ENCODE measurements at regions not wholly inside any gene's neighbourhood (a gene's known extent, or its start where the extent isn't known, plus 50 kb on each side); places are given as distances from the start of the nearest gene placed in this dataset.

- ChIA-PET CTCF (ENCODE audit: low intra/inter-chr PET ratio, low total read pairs) (no interaction called here), POLR2A (no interaction called here)
- intact Hi-C loops (cut with micrococcal nuclease; ENCODE audit: unreplicated experiment), result no loop called here
- no peak overlapping the region for H3K4me2 ChIP-seq (ENCODE audit: low read depth, low read length)
- H2AFZ ChIP-seq (ENCODE audit: low read length), result no peak overlapping the region
- H3K9ac ChIP-seq (ENCODE audit: insufficient read depth, low read depth, low read length), result no peak overlapping the region
- no peaks in the 10 kb centered on the region for H3K4me1 ChIP-seq (ENCODE audit: insufficient read depth, low read length)
- no peaks in the 10 kb centered on the region for H4K20me1 ChIP-seq (ENCODE audit: insufficient read depth, low read length)
- DNase-seq (ENCODE audit: low spot score) (no peak), ATAC-seq (no peak), FAIRE-seq (no peak)
- no peaks in the 10 kb centered on the region for H3K9me3 ChIP-seq (ENCODE audit: low read length)
- H3K27me3 ChIP-seq (ENCODE audit: control insufficient read depth in 1 of 2, insufficient read depth in 2 of 2, low read length in 2 of 2), result peaks cover 2 to 8% of the 10 kb centered on the region in 2 experiments; a peak in 1 of 5 replicates
- H3K36me3 ChIP-seq (replicated peaks in 1 of 2; ENCODE audit: control insufficient read depth in 1 of 2, insufficient read depth in 2 of 2, low read length in 2 of 2), result no peaks in the 10 kb centered on the region
- in situ Hi-C loops (cut with HindIII; ENCODE audit: extremely low pct_ligation_motif_present, low pct_unique_long_range_greater_than_20kb), result no loop called here
- 26% methylated on average over 5 of the region's 5 CpGs for WGBS (ENCODE audit: low lambda C conversion rate)
- BruUV-seq (replicated peaks), result no TSS peak
- no peak overlapping the region for H3K4me3 ChIP-seq (replicated peaks in 1 of 3; ENCODE audit: insufficient read depth in 1 of 3, low read depth in 2 of 3, low read length in 3 of 3)
- TF ChIP-seq ZKSCAN8 (CRISPR knock-in tag; IDR thresholded peaks at IDR 0.05; ENCODE audit: borderline replicate concordance) (no peak), THYN1 (CRISPR knock-in tag; IDR thresholded peaks at IDR 0.05; ENCODE audit: borderline replicate concordance, low read depth) (no peak)
- H3K79me2 ChIP-seq (ENCODE audit: insufficient read depth, low read length), result no peaks in the 10 kb centered on the region
- H3K27ac ChIP-seq (ENCODE audit: extremely low read length, insufficient read depth, low read length), result no peak overlapping the region
These were observed 163.7 kb downstream of the MAF start for GRCh38 chr16:79436885-79437284.

- POLR2A ChIA-PET, result no interaction called here
- H3K79me2 ChIP-seq (ENCODE audit: insufficient read depth, low read length), result no peaks in the 10 kb centered on the region
- H3K9ac ChIP-seq (ENCODE audit: insufficient read depth, low read depth, low read length), result no peak overlapping the region
- intact Hi-C loops (cut with micrococcal nuclease; ENCODE audit: unreplicated experiment) (no loop called here), in situ Hi-C loops (cut with HindIII; ENCODE audit: extremely low pct_ligation_motif_present, low pct_unique_long_range_greater_than_20kb) (no loop called here)
- no peaks in the 10 kb centered on the region for H3K36me3 ChIP-seq (replicated peaks in 1 of 2; ENCODE audit: control insufficient read depth in 1 of 2, insufficient read depth in 2 of 2, low read length in 2 of 2)
- FAIRE-seq, result no peak
- H3K4me3 ChIP-seq (replicated peaks in 1 of 3; ENCODE audit: insufficient read depth in 1 of 3, low read depth in 2 of 3, low read length in 3 of 3), result no peak overlapping the region
- CTCF ChIA-PET (ENCODE audit: low intra/inter-chr PET ratio, low total read pairs), result no interaction called here
- no peak for ATAC-seq
- BruUV-seq (replicated peaks), result no TSS peak
- no peaks in the 10 kb centered on the region for H3K9me3 ChIP-seq (ENCODE audit: low read length)
- no peaks in the 10 kb centered on the region for H4K20me1 ChIP-seq (ENCODE audit: insufficient read depth, low read length)
- H3K4me2 ChIP-seq (ENCODE audit: low read depth, low read length), result no peak overlapping the region
- DNase-seq (ENCODE audit: low spot score), result no peak
- no peak overlapping the region for H3K27ac ChIP-seq (ENCODE audit: extremely low read length, insufficient read depth, low read length)
- H3K4me1 ChIP-seq (ENCODE audit: insufficient read depth, low read length), result no peaks in the 10 kb centered on the region
- peaks cover 2 to 19% of the 10 kb centered on the region in 2 experiments; a peak in 1 of 5 replicates for H3K27me3 ChIP-seq (ENCODE audit: control insufficient read depth in 1 of 2, insufficient read depth in 2 of 2, low read length in 2 of 2)
- H2AFZ ChIP-seq (ENCODE audit: low read length), result no peak overlapping the region
- 33% methylated on average over 8 of the region's 8 CpGs for WGBS (ENCODE audit: low lambda C conversion rate)
- no peak for TF ChIP-seq ZNF768 (CRISPR knock-in tag; IDR thresholded peaks at IDR 0.05)
- TF ChIP-seq THAP8 (CRISPR knock-in tag; IDR thresholded peaks at IDR 0.05; ENCODE audit: borderline replicate concordance), result no peak
- no peak for TF ChIP-seq EEA1 (CRISPR knock-in tag; IDR thresholded peaks at IDR 0.05; ENCODE audit: borderline replicate concordance)
- TF ChIP-seq, protein P1, sequence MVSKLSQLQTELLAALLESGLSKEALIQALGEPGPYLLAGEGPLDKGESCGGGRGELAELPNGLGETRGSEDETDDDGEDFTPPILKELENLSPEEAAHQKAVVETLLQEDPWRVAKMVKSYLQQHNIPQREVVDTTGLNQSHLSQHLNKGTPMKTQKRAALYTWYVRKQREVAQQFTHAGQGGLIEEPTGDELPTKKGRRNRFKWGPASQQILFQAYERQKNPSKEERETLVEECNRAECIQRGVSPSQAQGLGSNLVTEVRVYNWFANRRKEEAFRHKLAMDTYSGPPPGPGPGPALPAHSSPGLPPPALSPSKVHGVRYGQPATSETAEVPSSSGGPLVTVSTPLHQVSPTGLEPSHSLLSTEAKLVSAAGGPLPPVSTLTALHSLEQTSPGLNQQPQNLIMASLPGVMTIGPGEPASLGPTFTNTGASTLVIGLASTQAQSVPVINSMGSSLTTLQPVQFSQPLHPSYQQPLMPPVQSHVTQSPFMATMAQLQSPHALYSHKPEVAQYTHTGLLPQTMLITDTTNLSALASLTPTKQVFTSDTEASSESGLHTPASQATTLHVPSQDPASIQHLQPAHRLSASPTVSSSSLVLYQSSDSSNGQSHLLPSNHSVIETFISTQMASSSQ (IDR thresholded peaks at IDR 0.05; ENCODE audit: low read depth), result no peak
- TF ChIP-seq, protein P1 (CRISPR knock-in tag; IDR thresholded peaks at IDR 0.05; ENCODE audit: borderline replicate concordance), result no peak
- TF ChIP-seq MYNN (CRISPR knock-in tag; IDR thresholded peaks at IDR 0.05; ENCODE audit: low read depth), result no peak
- TF ChIP-seq RFX3 (CRISPR knock-in tag; IDR thresholded peaks at IDR 0.05), result no peak
- TF ChIP-seq ZNF280D (CRISPR knock-in tag; IDR thresholded peaks at IDR 0.05), result no peak
- no peak for TF ChIP-seq PRPF4 (IDR thresholded peaks at IDR 0.05; ENCODE audit: low read depth, low read length, poor library complexity, severe bottlenecking)
- TF ChIP-seq ZNF207 (IDR thresholded peaks at IDR 0.05; ENCODE audit: borderline replicate concordance), result no peak
These were observed 165.8 kb downstream of the MAF start for GRCh38 chr16:79434771-79435170.
